ENCODE measurements at regions not wholly inside any gene's neighbourhood (a gene's known extent, or its start where the extent isn't known, plus 50 kb on each side); places are given as distances from the start of the nearest gene placed in this dataset.
"Not testable (repeated sequence)": the region's sequence is repeated elsewhere in the genome, so short reads cannot be mapped to it uniquely, and the experiment has no call there.

- Histone ChIP-seq H4K5ac (ENCODE audit: insufficient read length, low read depth, low read length) (no peak overlapping the region), H3K79me2 (ENCODE audit: control insufficient read depth in 1 of 2, insufficient read depth in 2 of 2, low read length in 2 of 2) (no peaks in the 10 kb centered on the region), H3K9ac (replicated peaks in 1 of 4; ENCODE audit: extremely low read depth in 1 of 4, low read depth in 3 of 4, low read length in 3 of 4) (no peak overlapping the region), H2AFZ (ENCODE audit: low read length) (no peak overlapping the region), H2BK15ac (ENCODE audit: low read length) (no peak overlapping the region), H3K56ac (replicated peaks; ENCODE audit: insufficient read length, low read depth, low read length) (no peak overlapping the region), H3K36me3 (ENCODE audit: control insufficient read depth in 2 of 4, insufficient read depth in 4 of 4, low read length in 3 of 4) (no peaks in the 10 kb centered on the region), H3K4ac (replicated peaks; ENCODE audit: insufficient read length, low read depth, low read length) (no peak overlapping the region), H3K4me2 (ENCODE audit: insufficient read depth in 1 of 2, low read depth in 2 of 2, low read length in 2 of 2) (no peak overlapping the region), H4K91ac (replicated peaks; ENCODE audit: insufficient read length, low read length) (no peak overlapping the region), H3K23me2 (ENCODE audit: low read depth, low read length) (no peaks in the 10 kb centered on the region), H3K4me1 (replicated peaks in 1 of 4; ENCODE audit: control insufficient read depth in 3 of 4, insufficient read depth in 4 of 4, low read length in 3 of 4) (no peaks in the 10 kb centered on the region), H2AK5ac (ENCODE audit: low read depth, low read length) (no peak overlapping the region), H2BK12ac (ENCODE audit: low read depth, low read length) (no peak overlapping the region), H3K4me3 (ENCODE audit: extremely low read depth in 1 of 4, insufficient read depth in 2 of 4, low read depth in 3 of 4, low read length in 4 of 4) (no peak overlapping the region), H3K9me3 (ENCODE audit: insufficient read depth in 2 of 2, low read depth in 1 of 2, low read length in 1 of 2) (no peaks in the 10 kb centered on the region), H3K27me3 (replicated peaks in 1 of 4; ENCODE audit: control insufficient read depth in 3 of 4, extremely low read depth in 1 of 4, insufficient read depth in 3 of 4, low read length in 3 of 4) (no peaks in the 10 kb centered on the region), H2BK5ac (ENCODE audit: low read depth, low read length) (no peak overlapping the region), H4K20me1 (replicated peaks in 1 of 2; ENCODE audit: control insufficient read depth in 1 of 2, insufficient read depth in 2 of 2, low read length in 2 of 2) (no peaks in the 10 kb centered on the region), H2BK120ac (replicated peaks; ENCODE audit: low read depth, low read length) (no peak overlapping the region), H2BK20ac (ENCODE audit: low read length) (no peak overlapping the region), H4K8ac (ENCODE audit: extremely low read depth, insufficient read depth, low read length) (no peak overlapping the region), H3K23ac (ENCODE audit: insufficient read length) (no peak overlapping the region), H3K18ac (ENCODE audit: extremely low read depth, low read length) (no peak overlapping the region), H3K14ac (ENCODE audit: insufficient read length) (no peak overlapping the region), H3K27ac (ENCODE audit: low read depth, low read length) (no peak overlapping the region), H3K79me1 (ENCODE audit: low read depth, low read length) (no peaks in the 10 kb centered on the region)
- CTCF ChIA-PET (ENCODE audit: partially characterized antibody) = interaction anchor here (1.6 kb wide), 1 partner anchor 39 kb away, joined by 3 read pairs; no protein-coding TSS in a partner anchor
- FAIRE-seq (no peak), DNase-seq (ENCODE audit: low read depth in 1 of 2, low spot score in 2 of 2) (no peak)
- no peak for TF ChIP-seq CREB1 (IDR thresholded peaks at IDR 0.05)
- POLR2A ChIA-PET (ENCODE audit: partially characterized antibody) = interaction anchor here (1.3 kb wide), 1 partner anchor 14 kb away, joined by 3 read pairs; no protein-coding TSS in a partner anchor
Measured at GRCh38 chr9:32200896-32201295, 183.5 kb upstream of the ACO1 start.

GRCh38 chr9:32209164-32209563 lies 175.3 kb upstream of the ACO1 start:
- 85% methylated on average over 3 of the region's 3 CpGs; no CpG with 5 or more reads in 1 of the 2 experiments for whole genome bisulfite sequencing, 2 experiments (ENCODE audit: extremely low coverage in 1 of 2, insufficient coverage in 1 of 2, insufficient read length in 1 of 2, insufficient replicate concordance in 2 of 2, low coverage in 1 of 2, low lambda C conversion rate in 2 of 2, missing lambda C conversion rate in 1 of 2)
- not testable (repeated sequence) for H4K91ac ChIP-seq (replicated peaks; ENCODE audit: insufficient read length, low read length)

More at GRCh38 chr9:32209164-32209563, 175.3 kb upstream of the ACO1 start:
- H3K79me1 ChIP-seq (ENCODE audit: low read depth, low read length); H3K4me3 ChIP-seq (ENCODE audit: extremely low read depth in 1 of 4, insufficient read depth in 2 of 4, low read depth in 3 of 4, low read length in 4 of 4); H4K5ac ChIP-seq (ENCODE audit: insufficient read length, low read depth, low read length); H3K4ac ChIP-seq (replicated peaks; ENCODE audit: insufficient read length, low read depth, low read length); H2BK20ac ChIP-seq (ENCODE audit: low read length); H4K20me1 ChIP-seq (replicated peaks in 1 of 2; ENCODE audit: control insufficient read depth in 1 of 2, insufficient read depth in 2 of 2, low read length in 2 of 2); CTCF ChIA-PET (ENCODE audit: partially characterized antibody); H3K14ac ChIP-seq (ENCODE audit: insufficient read length); H3K79me2 ChIP-seq (ENCODE audit: control insufficient read depth in 1 of 2, insufficient read depth in 2 of 2, low read length in 2 of 2); FAIRE-seq; DNase-seq (ENCODE audit: low read depth in 1 of 2, low spot score in 2 of 2); H3K9me3 ChIP-seq (ENCODE audit: insufficient read depth in 2 of 2, low read depth in 1 of 2, low read length in 1 of 2); H4K8ac ChIP-seq (ENCODE audit: extremely low read depth, insufficient read depth, low read length); H2BK120ac ChIP-seq (replicated peaks; ENCODE audit: low read depth, low read length); H3K23me2 ChIP-seq (ENCODE audit: low read depth, low read length); H2BK15ac ChIP-seq (ENCODE audit: low read length); H3K4me1 ChIP-seq (replicated peaks in 1 of 4; ENCODE audit: control insufficient read depth in 3 of 4, insufficient read depth in 4 of 4, low read length in 3 of 4); H2BK5ac ChIP-seq (ENCODE audit: low read depth, low read length); H3K23ac ChIP-seq (ENCODE audit: insufficient read length); H3K18ac ChIP-seq (ENCODE audit: extremely low read depth, low read length); H2AFZ ChIP-seq (ENCODE audit: low read length); H3K56ac ChIP-seq (replicated peaks; ENCODE audit: insufficient read length, low read depth, low read length); H3K4me2 ChIP-seq (ENCODE audit: insufficient read depth in 1 of 2, low read depth in 2 of 2, low read length in 2 of 2); H3K27me3 ChIP-seq (replicated peaks in 1 of 4; ENCODE audit: control insufficient read depth in 3 of 4, extremely low read depth in 1 of 4, insufficient read depth in 3 of 4, low read length in 3 of 4); H2AK5ac ChIP-seq (ENCODE audit: low read depth, low read length); H3K9ac ChIP-seq (replicated peaks in 1 of 4; ENCODE audit: extremely low read depth in 1 of 4, low read depth in 3 of 4, low read length in 3 of 4); H3K27ac ChIP-seq (ENCODE audit: low read depth, low read length); H3K36me3 ChIP-seq (ENCODE audit: control insufficient read depth in 2 of 4, insufficient read depth in 4 of 4, low read length in 3 of 4); POLR2A ChIA-PET (ENCODE audit: partially characterized antibody); H2BK12ac ChIP-seq (ENCODE audit: low read depth, low read length): not testable (repeated sequence)
